NCI-H69 (cell line): ENCODE measurements at regions not wholly inside any gene's neighbourhood (a gene's known extent, or its start where the extent isn't known, plus 50 kb on each side); places are given as distances from the start of the nearest gene placed in this dataset.

Experiments
- DNase-seq: peaks from one replicate; lab custom pipeline; 2025; lab: John Stamatoyannopoulos, UW

DNA sequence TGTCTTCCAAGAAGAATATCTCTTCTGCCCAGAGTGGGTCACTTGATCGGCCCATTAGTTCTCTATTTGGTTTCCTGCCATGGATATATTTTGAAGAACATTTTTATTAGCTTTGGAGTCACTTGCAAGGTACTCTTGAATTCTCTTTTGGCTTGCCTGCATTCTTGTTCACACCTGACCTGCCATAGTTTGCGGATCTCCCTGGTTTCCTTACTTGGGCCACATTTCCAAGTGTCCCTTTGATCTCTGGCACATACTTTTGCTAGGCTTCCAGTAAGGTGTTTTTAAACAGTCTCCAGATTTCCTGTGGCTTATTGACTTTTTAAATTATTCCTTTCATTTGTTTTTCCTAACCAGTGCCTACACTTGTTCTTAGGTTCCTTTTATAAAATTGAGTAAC, 488.5 kb upstream of the MDFIC2 start:
- no peak for DNase-seq

- DNase-seq = no peak
Measured at GRCh38 chr3:70789878-70790277, 477.4 kb upstream of the MDFIC2 start.

GRCh38 chr3:70780790-70781189, 468.4 kb upstream of the MDFIC2 start:
- DNase-seq = no peak

- no peak for DNase-seq
Measured at GRCh38 chr3:70779296-70779695, 466.9 kb upstream of the MDFIC2 start.

- DNase-seq = no peak
Measured at GRCh38 chr3:70776081-70776480, 463.6 kb upstream of the MDFIC2 start.

DNA sequence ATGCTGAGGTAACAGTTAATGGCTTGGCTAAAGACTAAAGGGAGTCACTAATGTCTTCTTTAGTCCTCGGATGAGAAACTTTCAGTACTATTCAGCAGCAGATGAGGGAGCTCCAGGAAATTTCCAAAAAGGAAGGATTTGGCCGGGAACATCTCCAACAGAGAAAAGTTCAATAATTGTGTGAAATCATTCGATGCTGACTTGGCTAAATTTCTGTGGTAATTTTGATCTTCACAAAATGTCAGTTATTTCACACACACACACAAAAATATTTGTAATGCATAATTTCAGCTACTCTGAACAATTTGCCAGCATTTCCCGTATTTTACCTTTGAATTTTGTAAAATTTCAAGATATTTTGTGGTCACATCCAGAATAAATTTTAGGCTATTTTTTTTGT, 462.8 kb upstream of the MDFIC2 start:
- DNase-seq = no peak

- DNase-seq = no peak
Measured at GRCh38 chr3:70774641-70775040, 462.2 kb upstream of the MDFIC2 start.

GRCh38 chr3:70771426-70772147, 459.1 kb upstream of the MDFIC2 start:
- no peak for DNase-seq

DNA sequence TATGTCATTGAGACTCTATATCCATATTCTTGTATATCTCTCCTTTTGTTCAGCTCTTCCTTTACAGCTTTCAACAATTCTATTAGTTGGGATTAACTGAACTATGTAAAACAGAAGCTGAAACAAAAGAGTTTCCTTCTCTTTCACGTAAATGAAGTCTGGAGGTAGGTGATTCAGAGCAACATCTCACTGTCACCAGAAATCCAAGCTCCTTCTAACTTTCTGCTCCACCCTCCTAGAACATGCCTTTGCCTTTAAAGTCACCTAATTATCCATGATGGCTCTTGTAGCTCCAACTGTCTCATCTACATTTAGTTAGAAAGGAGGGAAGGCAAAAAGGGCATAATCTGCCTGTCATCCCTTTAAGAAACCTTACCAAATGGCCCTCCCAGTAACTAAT, 458.2 kb upstream of the MDFIC2 start:
- no peak for DNase-seq

DNA sequence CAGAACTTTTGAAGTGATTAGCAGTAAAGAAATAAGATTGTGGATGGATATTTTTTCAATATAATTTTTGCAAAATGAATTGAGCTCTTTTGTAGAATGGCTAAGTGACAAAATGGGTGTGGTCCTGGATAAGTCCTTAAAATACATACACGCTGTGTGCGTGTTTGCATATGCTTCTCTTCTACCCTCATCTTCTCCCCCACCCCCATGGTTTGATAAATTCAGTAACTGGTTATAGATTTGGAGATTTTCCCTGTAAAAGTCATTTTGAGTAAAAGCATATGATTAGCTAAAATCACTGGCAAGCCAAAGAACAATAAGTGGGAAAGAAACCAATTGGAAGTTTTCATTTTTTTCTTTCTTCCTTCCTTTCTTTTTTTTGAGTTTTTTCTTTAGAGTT, 453.9 kb upstream of the MDFIC2 start:
- DNase-seq = no peak

GRCh38 chr3:70763894-70764293, 451.5 kb upstream of the MDFIC2 start:
- DNase-seq = no peak

DNA sequence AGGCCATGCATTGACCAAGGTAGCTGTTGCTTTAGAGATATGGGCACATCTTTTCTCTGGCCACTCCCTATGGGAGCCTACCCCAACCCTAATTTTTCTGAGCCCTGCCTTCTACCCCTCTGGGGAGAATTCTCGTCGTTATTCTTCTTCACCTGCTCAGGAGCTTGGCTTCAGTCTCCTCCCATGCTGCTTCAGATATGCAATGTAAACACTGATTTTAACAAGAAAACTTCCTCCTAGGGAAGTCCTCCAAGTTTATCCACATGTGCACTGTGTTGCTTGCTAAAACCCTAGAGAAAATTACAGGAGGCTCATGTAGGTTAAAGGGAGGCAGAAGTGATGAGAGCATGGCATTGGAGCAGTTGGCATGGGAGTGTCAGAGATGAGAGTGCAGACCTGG, 445.2 kb upstream of the MDFIC2 start:
- no peak for DNase-seq

GRCh38 chr3:70755526-70755925, 443.1 kb upstream of the MDFIC2 start:
- DNase-seq = no peak

DNA sequence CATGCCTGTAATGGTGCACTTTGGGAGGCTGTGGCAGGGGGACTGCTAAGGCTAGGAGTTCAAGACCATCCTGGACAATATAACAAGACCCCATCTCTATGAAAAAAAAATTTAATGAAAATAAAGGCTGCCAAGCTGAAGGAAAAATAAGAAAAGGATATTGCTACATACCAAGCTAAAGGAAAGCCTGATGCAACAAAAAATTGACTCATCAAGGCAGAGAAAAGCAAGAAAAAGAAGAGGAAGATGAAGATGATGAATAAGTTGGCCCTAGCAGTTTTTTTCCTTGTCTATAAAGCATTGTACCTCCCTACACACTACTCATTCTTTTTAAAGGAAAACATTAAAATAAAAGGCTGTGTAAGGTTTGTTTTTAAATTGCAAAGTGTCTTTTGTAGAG, 441.9 kb upstream of the MDFIC2 start:
- DNase-seq = no peak

GRCh38 chr3:70753572-70753971, 441.1 kb upstream of the MDFIC2 start:
- peak; percentile 11 for DNase-seq

GRCh38 chr3:70752051-70752450, 439.6 kb upstream of the MDFIC2 start:
- no peak for DNase-seq

DNA sequence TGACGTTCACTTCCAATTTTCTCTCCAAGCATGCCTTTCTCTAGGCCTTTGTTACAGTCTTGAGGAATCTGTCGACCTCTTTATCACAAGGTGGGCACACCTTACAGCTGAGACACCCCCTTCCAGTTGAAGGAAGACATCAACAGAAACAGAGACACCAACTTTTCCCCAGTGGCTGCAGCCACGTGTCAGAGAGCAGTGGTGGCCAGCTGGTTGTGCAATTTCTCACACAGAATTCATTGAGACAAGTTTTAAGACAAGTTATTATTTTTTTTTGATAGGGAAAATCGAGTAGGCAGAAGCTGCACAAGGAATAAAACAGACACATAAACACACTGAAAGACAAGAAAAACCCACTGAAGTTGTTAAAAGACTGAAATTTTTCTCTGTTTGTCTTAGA, 436.7 kb upstream of the MDFIC2 start:
- DNase-seq = no peak

DNA sequence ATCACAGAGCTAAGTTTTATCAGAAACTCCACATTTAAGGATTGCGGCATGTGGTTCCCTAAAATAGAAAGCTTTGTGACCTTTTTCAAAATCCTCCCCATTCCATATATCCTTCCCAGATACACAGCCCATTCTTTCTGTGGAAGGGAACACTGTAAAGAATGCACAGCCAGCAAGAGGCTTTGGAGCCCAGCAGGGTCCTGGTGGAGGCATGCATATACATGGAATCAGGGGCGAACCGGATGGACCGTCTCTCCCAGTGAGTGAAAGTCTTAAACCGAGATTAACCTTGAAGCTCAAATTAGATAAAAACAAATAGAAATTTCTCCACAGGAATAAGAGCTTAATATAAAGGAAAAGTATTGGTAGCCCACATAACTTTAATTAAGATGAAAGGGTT, 436.2 kb upstream of the MDFIC2 start:
- no peak for DNase-seq

- no peak for DNase-seq
Measured at GRCh38 chr3:70747847-70748246, 435.4 kb upstream of the MDFIC2 start.

- no peak for DNase-seq
Measured at GRCh38 chr3:70744536-70744935, 432.1 kb upstream of the MDFIC2 start.

DNA sequence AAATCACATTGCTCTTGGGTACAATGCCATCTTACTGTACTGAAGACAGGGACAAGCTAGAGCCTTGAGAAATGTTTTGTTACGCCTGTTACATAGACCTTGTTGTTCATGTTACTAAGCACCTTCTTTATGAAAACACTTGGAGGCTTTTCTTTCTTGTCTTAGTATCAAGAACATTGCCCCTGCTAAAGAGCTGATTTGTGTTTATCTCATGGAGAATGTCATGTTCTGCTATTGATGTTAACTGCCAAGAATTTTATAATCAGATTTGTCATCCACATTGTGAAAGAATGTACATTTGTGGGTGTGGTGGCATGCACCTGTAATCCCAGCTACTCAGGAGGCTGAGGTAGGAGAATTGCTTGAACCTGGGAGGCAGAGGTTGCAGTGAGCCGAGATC, 431.3 kb upstream of the MDFIC2 start:
- no peak for DNase-seq

DNA sequence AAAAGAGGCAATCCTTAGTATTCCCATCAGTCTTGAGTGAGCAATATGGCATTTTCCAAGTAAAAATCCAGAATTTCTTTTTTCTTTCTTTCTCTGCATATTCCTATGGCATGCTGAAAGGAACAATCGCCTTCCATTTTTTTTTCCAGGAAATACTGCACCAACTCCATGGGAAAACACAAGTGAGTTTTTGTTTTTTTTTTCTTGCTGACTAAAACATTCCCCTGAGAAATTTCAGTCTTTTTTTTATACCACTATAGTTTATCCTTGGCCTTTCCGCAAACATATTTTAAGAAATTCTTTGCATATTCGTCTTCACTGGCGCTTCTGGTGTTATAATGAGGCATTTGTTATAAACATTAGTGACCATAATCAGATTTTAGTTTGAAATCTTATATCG, 429.6 kb upstream of the MDFIC2 start:
- no peak for DNase-seq

DNA sequence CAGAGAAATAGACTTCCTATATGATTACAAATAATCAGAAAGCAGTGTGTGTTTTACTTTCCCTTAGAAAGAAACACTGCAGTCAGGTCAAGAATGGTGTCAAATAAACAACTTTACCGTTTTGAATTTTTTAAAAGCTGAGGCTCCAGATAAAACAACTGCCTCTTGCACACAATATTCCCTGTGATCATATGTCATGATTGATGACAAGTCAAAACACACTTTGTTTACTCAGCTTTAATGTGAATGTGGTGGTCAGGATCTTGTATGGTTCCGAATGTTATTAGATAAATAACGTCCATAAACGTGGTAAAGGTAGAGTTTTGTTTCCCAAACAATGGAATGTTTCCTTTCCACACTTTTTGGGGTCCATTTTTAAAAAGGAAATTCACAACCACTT, 428.4 kb upstream of the MDFIC2 start:
- DNase-seq = peak; percentile 1

DNA sequence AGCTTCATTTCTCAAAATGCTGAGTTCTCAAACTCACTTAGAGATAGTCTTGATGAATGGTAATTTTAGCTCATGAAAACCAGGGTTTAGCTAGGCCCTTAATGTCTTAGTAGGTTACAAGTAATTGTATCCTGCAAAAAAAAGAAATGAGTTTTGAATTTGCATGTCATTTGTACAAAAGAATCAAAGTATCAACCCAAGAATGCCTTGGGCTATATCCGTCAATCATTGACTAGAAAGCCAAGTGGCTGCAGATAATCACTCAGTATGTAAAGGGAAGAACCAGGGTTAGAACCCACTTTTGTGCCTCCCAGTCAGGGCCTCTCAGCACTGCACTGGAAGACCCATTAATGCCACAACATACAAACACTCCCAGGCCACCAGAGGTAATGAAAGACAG, 427.6 kb upstream of the MDFIC2 start:
- no peak for DNase-seq

GRCh38 chr3:70738291-70738681, 425.8 kb upstream of the MDFIC2 start:
- peak; percentile 23 for DNase-seq
